K562 (cell line): ENCODE measurements at regions not wholly inside any gene's neighbourhood (a gene's known extent, or its start where the extent isn't known, plus 50 kb on each side); places are given as distances from the start of the nearest gene placed in this dataset.

Source experiments
- ATAC-seq: fragments of 200-7000 bp; cut with Tn5 transposase; 3 replicates; pipeline ENCODE4 v1.9.1; 2020; ENCODE audit warnings: moderate library complexity
- BruUV-seq: library from RNA; stranded (reverse); fragments of 400-500 nt; replicated peaks from 2 replicates; lab custom pipeline; 2021; lab: Mats Ljungman, UMichigan
- CTCF ChIA-PET: fragments of 300-600 bp; formaldehyde crosslinking; extraction: SDS; loops from one replicate; lab custom pipeline; 2021; ENCODE audit warnings: low intra/inter-chr PET ratio; lab: Yijun Ruan, JAX
- POLR2A ChIA-PET: fragments of 300-600, 350-650 bp; sonication (Branson Sonifier 250); formaldehyde crosslinking; extraction: SDS; loops from one replicate; lab custom pipeline; 2021; ENCODE audit warnings: antibody characterized with exemption, inconsistent platforms; lab: Yijun Ruan, JAX
- DNase-seq, 4 experiments: peaks; one replicate each; pipeline versions ENCODE4 v3.0.0 to v3.0.0-alpha.2; 2011 to 2018; ENCODE audit warnings: low spot score in 3 of 4, mixed read lengths in 3 of 4; ENCODE audit errors: extremely low read depth in 1 of 4
- FAIRE-seq: peaks from 2 replicates; lab custom pipeline; 2011; peaks lifted over from hg19 to GRCh38; lab: Jason Lieb, UNC
- H2AFZ ChIP-seq: 2 replicates; pipeline ENCODE4 v1.6.0; 2011; ENCODE audit warnings: low read depth, low read length, control low read depth, inconsistent platforms
- H3K27ac ChIP-seq: fragments of 200-600 bp; 3 replicates; pipeline ENCODE4 v1.8.0; 2011; ENCODE audit warnings: low read depth, mild to moderate bottlenecking, control low read depth, inconsistent platforms, low read length, moderate library complexity, mixed read lengths; ENCODE audit errors: extremely low read depth
- H3K27me3 ChIP-seq, 2 experiments: fragments of 300-600 bp in 1 of 2; 2 replicates in 1 of 2; 3 replicates in 1 of 2; pipeline versions ENCODE4 v1.6.0 to v1.8.0; 2011; ENCODE audit warnings: inconsistent platforms in 2 of 2, low read length in 2 of 2, mild to moderate bottlenecking in 1 of 2, mixed read lengths in 1 of 2, moderate library complexity in 1 of 2; ENCODE audit not compliant: control insufficient read depth in 2 of 2, insufficient read depth in 2 of 2
- H3K36me3 ChIP-seq: fragments of 300-600 bp; 3 replicates; pipeline ENCODE4 v1.8.0; 2011; ENCODE audit warnings: mild to moderate bottlenecking, low read length, inconsistent platforms; ENCODE audit not compliant: control insufficient read depth, insufficient read depth
- H3K4me1 ChIP-seq, 2 experiments: fragments of 200-600 bp in 1 of 2; replicated peaks in 1 of 2; 2 replicates in 1 of 2; 3 replicates in 1 of 2; pipeline versions ENCODE4 v1.5.1 to v1.8.0; 2011; ENCODE audit warnings: inconsistent platforms in 2 of 2, low read length in 2 of 2, mild to moderate bottlenecking in 1 of 2, mixed read lengths in 1 of 2, moderate library complexity in 1 of 2; ENCODE audit not compliant: control insufficient read depth in 2 of 2, insufficient read depth in 2 of 2
- H3K4me2 ChIP-seq: 2 replicates; pipeline ENCODE4 v1.6.1; 2011; ENCODE audit warnings: low read length, control low read depth, inconsistent platforms, mixed read lengths; ENCODE audit not compliant: insufficient read depth
- H3K4me3 ChIP-seq: fragments of 200-600 bp; sonication (generic), shearing (Covaris generic); 2 replicates; pipeline ENCODE4 v1.5.1; 2016; ENCODE audit warnings: control low read depth, inconsistent platforms
- H3K79me2 ChIP-seq: fragments of 200-600 bp; 3 replicates; pipeline ENCODE4 v1.8.0; 2011; ENCODE audit warnings: low read length, inconsistent platforms; ENCODE audit not compliant: control insufficient read depth, insufficient read depth
- H3K9ac ChIP-seq, 2 experiments: 2 replicates each; pipeline versions ENCODE4 v1.6.0 to v1.6.1; 2011; ENCODE audit warnings: low read depth in 2 of 2, low read length in 2 of 2, control low read depth in 1 of 2, inconsistent platforms in 1 of 2, mild to moderate bottlenecking in 1 of 2, mixed read lengths in 1 of 2; ENCODE audit not compliant: insufficient read depth in 1 of 2
- H3K9me1 ChIP-seq: one replicate; pipeline ENCODE4 v1.6.0; 2011; ENCODE audit warnings: inconsistent platforms, mild to moderate bottlenecking, low read length, moderate library complexity; ENCODE audit not compliant: control insufficient read depth, insufficient read depth
- H3K9me3 ChIP-seq: replicated peaks from 2 replicates; pipeline ENCODE4 v1.5.1; 2011; ENCODE audit warnings: low read depth, low read length, inconsistent platforms; ENCODE audit not compliant: control insufficient read depth, insufficient read depth
- H4K20me1 ChIP-seq: replicated peaks from 2 replicates; pipeline ENCODE4 v1.6.1; 2011; ENCODE audit warnings: low read length, inconsistent platforms, mixed read lengths; ENCODE audit not compliant: control insufficient read depth, insufficient read depth
- CUX1 ChIP-seq: fragments of 200-800 bp; sonication (Bioruptor generic); IDR thresholded peaks from 2 replicates; pipeline ENCODE4 v1.6.1; 2016; ENCODE audit warnings: missing genetic modification characterization, missing compliant biosample characterization
- ELF2 ChIP-seq: fragments of 250-450 bp; sonication (Bioruptor Pico); IDR thresholded peaks from 2 replicates; pipeline ENCODE4 v1.5.0; 2021; ENCODE audit warnings: mild to moderate bottlenecking
- MTA3 ChIP-seq: fragments of 450-650 bp; formaldehyde crosslinking; IDR thresholded peaks from 2 replicates; pipeline ENCODE4 v1.6.1; 2017; ENCODE audit warnings: mild to moderate bottlenecking, borderline replicate concordance
- NFE2 ChIP-seq: IDR thresholded peaks from 2 replicates; pipeline ENCODE4 v1.6.1; 2014; ENCODE audit warnings: antibody characterized with exemption, low read depth
- PHB2 ChIP-seq: fragments of 450-650 bp; IDR thresholded peaks from 2 replicates; pipeline ENCODE4 v1.6.1; 2017; ENCODE audit warnings: low read depth
- SRSF1 ChIP-seq: fragments of 200-400 bp; formaldehyde crosslinking; IDR thresholded peaks from 2 replicates; pipeline ENCODE4 v1.6.1; 2017; ENCODE audit warnings: mild to moderate bottlenecking, low read depth, low read length, moderate library complexity
- ZBED1 ChIP-seq: IDR thresholded peaks from 2 replicates; pipeline ENCODE4 v1.6.1; 2014
- ZNF318 ChIP-seq, 2 experiments: fragments of 450-650 bp; IDR thresholded peaks; 2 replicates each; pipeline ENCODE4 v1.6.1; 2016; ENCODE audit warnings: mild to moderate bottlenecking in 2 of 2, borderline replicate concordance in 1 of 2, low read depth in 1 of 2, moderate library complexity in 1 of 2
- ZNF347 ChIP-seq: fragments of 450-650 bp; formaldehyde crosslinking; IDR thresholded peaks from 2 replicates; pipeline ENCODE4 v1.4.0; 2020; ENCODE audit warnings: low read depth, mild to moderate bottlenecking, moderate library complexity
- WGBS: fragments of 100-300 bp; shearing (Covaris generic); methylation state at CpG from one replicate; pipeline ENCODE4 v1.1.6; 2016; ENCODE audit warnings: low coverage, mixed read lengths; ENCODE audit not compliant: insufficient coverage; ENCODE audit errors: missing lambda C conversion rate; 5-methylcytosine and 5-hydroxymethylcytosine counted together
- in situ Hi-C: fragments of 300-500 bp; cut with MboI; formaldehyde crosslinking; loops from 4 replicates; pipeline ENCODE4 v1.15.0; 2018; ENCODE audit warnings: inconsistent platforms, mixed read lengths
- intact Hi-C: fragments of 100-400 bp; cut with micrococcal nuclease; formaldehyde crosslinking; loops from 2 replicates; pipeline ENCODE4 v1.14.2; 2022
- TF ChIP-seq, protein P1 (sequence below): sonication (generic); formaldehyde crosslinking; IDR thresholded peaks from 2 replicates; pipeline ENCODE4 v1.8.0; 2022; ENCODE audit warnings: missing genetic modification reagents, mild to moderate bottlenecking, borderline replicate concordance

DNA sequence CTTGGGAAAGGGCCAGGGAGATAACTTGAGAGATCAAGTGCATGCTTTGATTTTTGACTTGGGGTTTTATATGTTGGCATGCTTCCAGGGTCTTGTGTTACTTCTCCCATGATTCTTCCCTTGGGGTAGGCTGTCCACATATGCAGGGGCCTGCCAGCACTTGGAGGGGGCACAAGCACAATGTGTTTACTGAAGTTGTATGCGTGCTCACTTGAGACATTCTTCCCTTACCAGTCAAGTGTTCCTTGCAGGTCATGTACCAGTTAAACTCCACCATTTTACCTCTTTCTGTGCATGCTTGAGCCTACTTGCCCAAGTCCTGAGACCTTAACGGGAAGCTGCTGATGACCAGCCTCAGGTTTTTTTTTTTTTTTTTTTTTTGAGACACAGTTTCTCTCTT, 1880.5 kb downstream of the ARAP2 start:
- POLR2A ChIA-PET = no interaction called here
- H3K79me2 ChIP-seq = no peaks in the 10 kb centered on the region
- FAIRE-seq = no peak
- no peak overlapping the region for H3K4me2 ChIP-seq
- intact Hi-C loops = no loop called here
- no peak for ATAC-seq
- H3K9me1 ChIP-seq = no peaks in the 10 kb centered on the region
- H3K36me3 ChIP-seq = no peaks in the 10 kb centered on the region
- H3K27ac ChIP-seq = no peak overlapping the region
- CTCF ChIA-PET = no interaction called here
- H3K9me3 ChIP-seq = no peaks in the 10 kb centered on the region
- no peaks in the 10 kb centered on the region for H3K27me3 ChIP-seq
- no peaks in the 10 kb centered on the region for H3K4me1 ChIP-seq
- no peak overlapping the region for H3K9ac ChIP-seq
- in situ Hi-C loops = no loop called here
- H2AFZ ChIP-seq = no peak overlapping the region
- BruUV-seq = no TSS peak
- DNase-seq = no peak
- H3K4me3 ChIP-seq = no peak overlapping the region
- WGBS = 0% methylated on average over 2 of the region's 2 CpGs
- no peaks in the 10 kb centered on the region for H4K20me1 ChIP-seq
- TF ChIP-seq SRSF1 = no peak
- no peak for TF ChIP-seq MTA3
- TF ChIP-seq ELF2 = no peak
- no peak for TF ChIP-seq ZNF347 (CRISPR knock-in tag)
- TF ChIP-seq CUX1 (CRISPR knock-in tag) = no peak
- no peak for TF ChIP-seq PHB2
- no peak for TF ChIP-seq NFE2
- TF ChIP-seq, protein P1, sequence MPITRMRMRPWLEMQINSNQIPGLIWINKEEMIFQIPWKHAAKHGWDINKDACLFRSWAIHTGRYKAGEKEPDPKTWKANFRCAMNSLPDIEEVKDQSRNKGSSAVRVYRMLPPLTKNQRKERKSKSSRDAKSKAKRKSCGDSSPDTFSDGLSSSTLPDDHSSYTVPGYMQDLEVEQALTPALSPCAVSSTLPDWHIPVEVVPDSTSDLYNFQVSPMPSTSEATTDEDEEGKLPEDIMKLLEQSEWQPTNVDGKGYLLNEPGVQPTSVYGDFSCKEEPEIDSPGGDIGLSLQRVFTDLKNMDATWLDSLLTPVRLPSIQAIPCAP (CRISPR knock-in tag) = no peak
- no peak for TF ChIP-seq ZNF318 (IDR thresholded peaks at IDR 0.05; ENCODE audit: borderline replicate concordance in 1 of 2, low read depth in 1 of 2)
- TF ChIP-seq ZBED1 = no peak
